Pons (tissue), 1 donor: ENCODE measurements at regions not wholly inside any gene's neighbourhood (a gene's known extent, or its start where the extent isn't known, plus 50 kb on each side); places are given as distances from the start of the nearest gene placed in this dataset.

Source experiments
- DNase-seq: peaks from one replicate; pipeline ENCODE4 v3.0.0-alpha.2; 2016; ENCODE audit warnings: low spot score

- no peak for DNase-seq
These were observed 130.0 kb upstream of the RND3 start for GRCh38 chr2:150617351-150617978.

GRCh38 chr2:150612957-150613710, 125.7 kb upstream of the RND3 start:
- DNase-seq: no peak

GRCh38 chr2:150610670-150611279, 123.3 kb upstream of the RND3 start:
- DNase-seq: no peak

- DNase-seq: no peak
These were observed 122.5 kb upstream of the RND3 start for GRCh38 chr2:150609831-150610582.

DNA sequence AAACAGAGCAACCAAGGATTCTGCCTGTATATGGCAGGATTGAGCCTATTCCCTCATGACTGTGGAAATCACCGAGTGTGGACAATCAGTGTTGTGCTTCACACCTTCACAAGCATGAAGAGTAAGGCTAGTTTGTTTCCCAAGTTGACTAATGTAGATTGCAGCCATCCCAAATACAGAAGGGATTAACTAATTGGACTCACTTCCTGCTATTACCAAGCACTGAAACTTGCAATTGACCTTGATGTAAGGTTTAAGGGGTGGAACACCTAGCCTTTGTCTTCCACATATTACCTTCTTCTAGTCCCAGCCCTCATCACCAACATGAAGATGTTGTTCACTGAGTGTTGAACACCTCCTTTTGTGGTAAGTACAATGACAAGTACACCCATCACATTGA, 120.9 kb upstream of the RND3 start:
- DNase-seq: no peak

DNA sequence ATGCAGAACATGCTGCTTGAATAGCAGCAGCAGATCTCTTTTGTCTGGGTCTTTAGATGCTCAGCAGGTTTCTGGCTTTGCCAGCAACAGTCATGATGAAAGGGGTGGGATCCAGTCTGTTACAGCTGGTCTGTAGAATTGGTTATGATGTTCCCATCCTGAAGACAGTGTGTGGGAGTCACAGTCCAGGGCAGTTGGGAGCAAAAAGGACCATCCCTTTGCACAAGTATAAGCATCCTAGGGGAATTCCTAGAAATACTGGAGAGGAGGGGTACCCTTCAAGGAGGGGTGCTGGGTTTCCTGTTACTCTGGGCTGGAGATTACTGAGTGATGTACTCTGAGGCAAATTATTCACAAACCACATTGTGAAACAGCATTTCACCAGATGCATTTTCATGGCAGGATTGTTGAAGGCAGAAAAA, 119.9 kb upstream of the RND3 start:
- no peak for DNase-seq

GRCh38 chr2:150606380-150607060, 119.1 kb upstream of the RND3 start:
- DNase-seq: no peak

DNA sequence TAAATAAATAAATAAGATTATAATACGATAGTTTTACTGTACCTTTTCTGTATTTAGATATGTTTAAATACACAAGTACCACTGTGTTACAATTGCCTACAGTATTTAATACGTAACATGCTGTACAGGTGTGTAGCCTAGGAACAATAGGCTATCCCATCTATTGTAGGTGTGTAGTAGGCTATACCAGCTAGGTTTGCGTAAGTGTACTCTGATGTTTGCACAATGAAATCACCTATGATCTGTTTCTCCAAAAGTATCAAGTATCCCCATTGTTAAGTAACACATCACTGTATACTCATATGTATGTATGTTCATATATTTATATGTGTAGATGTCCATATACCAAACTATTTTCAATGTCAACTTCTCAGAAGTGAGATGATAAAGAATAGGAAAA, 118.2 kb upstream of the RND3 start:
- DNase-seq: no peak

DNA sequence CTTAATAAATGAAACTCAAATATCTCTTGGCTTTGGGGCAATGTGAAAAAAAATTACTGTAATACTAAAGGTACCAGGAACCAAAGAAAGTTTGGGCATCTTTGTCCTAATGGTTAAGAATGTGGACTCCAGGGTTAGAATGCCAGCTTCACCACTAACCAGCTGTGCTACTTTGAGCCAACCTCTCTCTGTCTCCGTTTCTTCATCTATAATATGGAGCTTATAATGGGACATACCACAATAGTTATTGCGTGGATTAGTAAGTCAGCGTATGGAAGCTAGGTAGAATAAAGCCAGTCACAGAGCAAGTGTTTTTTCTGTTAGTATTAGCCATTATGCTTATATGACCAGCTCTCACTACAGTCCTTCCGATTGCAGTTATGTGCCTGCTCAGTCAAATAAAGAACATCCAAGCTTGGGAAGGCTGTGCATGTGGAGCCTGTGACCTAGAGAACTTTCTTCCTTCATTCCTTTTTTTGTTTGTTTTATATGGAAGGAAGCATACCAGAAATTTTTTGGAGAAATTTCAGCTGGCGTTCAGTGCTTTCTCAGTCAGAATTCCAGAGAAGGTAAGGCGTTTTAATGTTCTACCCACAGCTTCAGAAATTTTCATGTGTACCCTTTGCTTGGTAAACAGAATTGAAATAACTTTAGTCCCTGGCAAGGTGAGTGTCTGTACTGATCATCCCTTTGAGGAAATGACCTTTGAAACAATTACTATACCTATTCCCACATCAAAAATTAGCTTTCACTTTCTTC, 114.0 kb upstream of the RND3 start:
- no peak for DNase-seq

DNA sequence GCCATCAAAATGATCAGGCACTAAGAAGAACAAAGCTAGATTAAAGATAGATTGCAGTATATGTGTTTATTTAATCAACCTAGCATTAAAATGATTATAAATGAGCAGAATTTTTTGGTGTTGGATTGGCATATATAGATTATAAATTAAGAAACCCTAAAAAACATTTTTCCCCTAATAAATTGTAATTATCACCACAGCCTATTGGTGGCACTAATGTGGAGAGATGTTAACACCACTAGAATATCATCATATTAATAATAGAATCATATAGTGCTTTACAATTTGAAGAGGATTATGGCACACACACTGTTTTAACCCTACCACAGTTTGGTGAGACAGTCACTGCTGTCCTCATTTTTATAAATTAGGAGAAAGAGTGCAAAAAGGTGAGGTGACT, 112.4 kb upstream of the RND3 start:
- DNase-seq: no peak

DNA sequence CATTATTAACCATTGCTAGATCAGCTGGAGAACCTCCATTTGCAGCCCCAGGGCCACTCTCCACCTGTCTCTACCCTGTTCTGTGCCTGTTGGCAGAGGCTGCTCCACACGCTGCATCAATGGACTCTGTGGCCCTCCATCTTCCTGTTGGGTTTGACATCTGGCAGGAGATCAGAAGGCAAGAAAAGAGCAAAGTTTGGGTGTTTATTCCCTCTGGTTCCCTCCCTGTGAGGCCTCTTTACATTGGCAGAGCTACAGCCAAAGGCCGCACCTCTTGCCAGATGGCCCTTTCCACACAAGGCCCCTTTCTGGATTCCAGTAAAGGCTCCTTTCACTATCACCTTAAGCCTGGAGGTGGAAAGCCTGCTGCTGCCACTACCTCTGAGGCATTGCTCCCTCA, 110.9 kb upstream of the RND3 start:
- DNase-seq: no peak

- DNase-seq: no peak
These were observed 108.5 kb upstream of the RND3 start for GRCh38 chr2:150595803-150596470.

DNA sequence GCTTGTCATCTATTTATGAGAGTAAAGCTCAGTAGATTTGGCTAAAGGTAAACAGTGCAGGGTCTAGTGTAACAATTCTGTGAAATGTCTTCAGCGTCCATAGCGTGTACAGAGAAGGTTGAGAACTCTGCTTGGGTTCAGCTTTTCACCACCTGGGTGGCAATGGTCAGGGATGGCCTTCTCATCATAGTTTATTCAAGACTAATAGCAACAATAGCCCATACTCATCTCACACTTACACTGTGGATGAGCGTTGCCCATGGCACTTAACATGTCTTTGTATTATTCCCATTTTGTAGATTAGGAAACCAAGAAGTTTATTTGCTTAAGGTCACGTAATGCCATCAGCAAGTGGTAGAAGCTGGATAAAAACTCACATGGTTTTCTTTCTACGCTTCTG, 106.8 kb upstream of the RND3 start:
- no peak for DNase-seq

DNA sequence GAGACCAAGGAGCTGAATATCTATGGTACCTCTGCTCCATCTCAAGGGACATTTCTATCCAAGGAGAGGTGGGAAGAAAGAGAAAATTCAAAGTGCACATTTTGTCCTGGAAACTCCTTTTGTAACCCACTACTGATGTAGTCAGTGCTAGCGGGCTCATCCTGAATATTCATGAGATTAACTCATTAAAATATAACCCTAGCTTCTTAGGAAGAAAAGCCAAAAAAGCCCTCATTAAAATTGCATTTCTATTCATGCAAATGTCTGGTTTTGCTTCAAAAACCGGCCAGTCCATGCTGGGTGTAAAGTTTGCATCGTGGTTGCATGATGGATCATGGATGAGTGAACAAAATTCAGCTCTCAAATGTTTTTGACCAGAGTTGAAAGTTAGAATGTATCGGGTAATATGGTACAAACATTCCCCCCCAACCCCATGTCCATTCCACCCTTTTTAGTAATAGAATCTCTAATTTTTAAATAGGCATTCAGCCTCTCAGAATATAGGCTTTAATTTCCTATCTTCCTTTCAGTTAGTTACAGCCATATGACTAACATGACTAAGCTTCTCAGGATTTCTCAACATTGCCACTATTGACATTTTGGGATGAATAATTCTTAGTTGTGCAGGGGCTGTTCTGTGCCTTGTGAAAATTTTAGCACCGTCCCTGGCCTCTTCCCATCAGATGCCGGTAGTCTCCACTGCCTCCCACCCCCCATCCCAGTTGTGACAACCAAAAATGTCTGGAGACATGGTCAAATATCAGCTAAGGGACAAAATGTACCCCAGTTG, 104.2 kb upstream of the RND3 start:
- no peak for DNase-seq

DNA sequence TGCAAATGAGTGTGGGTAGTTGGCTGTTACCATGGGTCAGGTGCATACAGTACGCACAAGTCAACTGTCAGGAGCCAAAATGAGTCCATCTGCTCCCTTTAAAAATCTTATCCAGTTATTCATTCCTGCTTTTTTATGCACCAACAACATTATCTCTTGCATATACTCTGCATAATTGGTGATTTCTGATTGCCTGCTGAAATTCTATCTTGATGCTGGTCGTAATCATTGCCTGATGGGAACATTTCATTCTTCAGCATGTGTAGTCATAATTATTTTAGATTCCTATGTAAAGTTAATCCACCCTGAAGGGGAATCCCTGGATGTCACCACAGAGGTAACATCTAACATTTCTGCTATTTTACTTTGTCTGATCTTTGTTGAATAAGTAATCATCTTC, 102.2 kb upstream of the RND3 start:
- DNase-seq: no peak

DNA sequence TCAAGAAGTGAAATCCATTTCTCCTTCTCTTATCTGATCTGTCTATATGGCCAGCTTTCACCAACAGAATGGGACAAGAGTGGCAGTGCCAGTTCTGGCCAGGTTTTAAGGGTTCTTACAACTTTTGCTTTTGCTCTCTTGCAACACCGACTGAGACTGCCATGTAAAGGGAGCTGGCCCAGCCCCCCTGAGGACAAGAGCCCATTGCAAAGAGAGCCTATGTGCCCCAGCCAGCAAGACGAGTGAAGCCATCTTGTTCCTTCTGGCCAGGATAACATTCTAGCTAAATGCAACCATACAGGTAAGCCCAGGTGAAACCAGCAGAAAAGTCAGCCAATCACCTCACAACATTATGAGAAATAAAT, 101.0 kb upstream of the RND3 start:
- DNase-seq: no peak

GRCh38 chr2:150587547-150588505, 100.4 kb upstream of the RND3 start:
- no peak for DNase-seq

DNA sequence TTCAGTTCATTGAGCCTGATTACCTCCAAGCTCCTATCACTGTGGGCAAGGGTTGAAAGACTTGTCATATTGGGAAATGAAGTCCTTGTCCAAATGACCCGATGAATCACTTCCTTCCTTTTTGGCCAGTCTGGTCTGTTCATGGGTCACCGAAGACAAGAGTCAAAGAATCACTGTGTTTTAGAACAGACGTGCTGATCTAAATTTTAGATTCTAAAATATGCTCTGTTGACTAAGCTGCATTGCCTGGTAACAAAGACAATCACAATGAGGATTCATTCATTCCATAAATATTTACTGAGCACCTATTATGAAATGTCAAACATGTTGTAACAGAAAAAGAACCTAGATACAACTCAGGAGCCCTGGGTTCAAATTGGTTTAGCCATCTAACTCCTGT, 99.4 kb upstream of the RND3 start:
- DNase-seq: no peak
